IgD-negative memory B cell (primary cell): ENCODE measurements at regions not wholly inside any gene's neighbourhood (a gene's known extent, or its start where the extent isn't known, plus 50 kb on each side); places are given as distances from the start of the nearest gene placed in this dataset.

ENCODE experiments used
- H3K27ac Mint-ChIP-seq, 3 donors: one replicate each; pipeline ENCODE4 v1.8.0; 2020 to 2022; ENCODE audit warnings: mild to moderate bottlenecking in 3 of 3, mixed read lengths in 3 of 3, moderate library complexity in 1 of 3
- H3K27me3 Mint-ChIP-seq: one replicate; pipeline ENCODE4 v1.8.0; 2021; ENCODE audit warnings: mixed read lengths
- H3K36me3 Mint-ChIP-seq: one replicate; pipeline ENCODE4 v1.8.0; 2020; ENCODE audit warnings: mild to moderate bottlenecking, mixed read lengths
- H3K4me1 Mint-ChIP-seq, 3 donors: one replicate each; pipeline ENCODE4 v1.8.0; 2020 to 2022; ENCODE audit warnings: mixed read lengths in 3 of 3, mild to moderate bottlenecking in 1 of 3
- H3K4me3 Mint-ChIP-seq, 4 donors: one replicate each; pipeline ENCODE4 v1.8.0; 2020 to 2022; ENCODE audit warnings: mild to moderate bottlenecking in 4 of 4, mixed read lengths in 4 of 4, moderate library complexity in 3 of 4
- H3K9me3 Mint-ChIP-seq, 3 donors: one replicate each; pipeline ENCODE4 v1.8.0; 2020 to 2021; ENCODE audit warnings: mixed read lengths in 3 of 3, mild to moderate bottlenecking in 1 of 3

GRCh38 chr9:119020284-119020683 is 349.0 kb downstream of the BRINP1 start:
- Mint-ChIP-seq H3K36me3 (no peaks in the 10 kb centered on the region), H3K9me3 (peaks cover 0 to 8% (median 0%) of the 10 kb centered on the region in 3 donors), H3K27ac (no peak overlapping the region), H3K27me3 (no peaks in the 10 kb centered on the region), H3K4me3 (no peak overlapping the region), H3K4me1 (no peaks in the 10 kb centered on the region)

GRCh38 chr9:119020730-119021333 is 348.4 kb downstream of the BRINP1 start:
- peaks cover 0 to 5% (median 0%) of the 10 kb centered on the region in 3 donors for H3K9me3 Mint-ChIP-seq

GRCh38 chr9:119026120-119026519 is 343.1 kb downstream of the BRINP1 start:
- Mint-ChIP-seq H3K27me3 (no peaks in the 10 kb centered on the region), H3K9me3 (peaks cover 0 to 5% (median 0%) of the 10 kb centered on the region in 3 donors), H3K27ac (no peak overlapping the region), H3K36me3 (no peaks in the 10 kb centered on the region), H3K4me3 (no peak overlapping the region), H3K4me1 (no peaks in the 10 kb centered on the region)

More at GRCh38 chr9:119020730-119021333, 348.4 kb downstream of the BRINP1 start:
- no peaks in the 10 kb centered on the region for H3K4me1 Mint-ChIP-seq
- H3K4me3 Mint-ChIP-seq, result no peak overlapping the region
- no peaks in the 10 kb centered on the region for H3K36me3 Mint-ChIP-seq
- H3K27me3 Mint-ChIP-seq, result no peaks in the 10 kb centered on the region
- H3K27ac Mint-ChIP-seq, result no peak overlapping the region

GRCh38 chr9:119027901-119028699 is 341.1 kb downstream of the BRINP1 start:
- Mint-ChIP-seq H3K27me3 (no peaks in the 10 kb centered on the region), H3K36me3 (no peaks in the 10 kb centered on the region), H3K4me3 (no peak overlapping the region), H3K4me1 (no peaks in the 10 kb centered on the region), H3K27ac (no peak overlapping the region), H3K9me3 (peaks cover 0 to 5% (median 2%) of the 10 kb centered on the region in 3 donors)

GRCh38 chr9:119029886-119030285 is 339.3 kb downstream of the BRINP1 start:
- H3K4me3 Mint-ChIP-seq, result no peak overlapping the region
- H3K36me3 Mint-ChIP-seq, result no peaks in the 10 kb centered on the region
- H3K9me3 Mint-ChIP-seq, result peaks cover 0 to 5% (median 5%) of the 10 kb centered on the region in 3 donors
- no peak overlapping the region for H3K27ac Mint-ChIP-seq
- H3K4me1 Mint-ChIP-seq, result no peaks in the 10 kb centered on the region
- H3K27me3 Mint-ChIP-seq, result no peaks in the 10 kb centered on the region

- Mint-ChIP-seq H3K27ac (no peak overlapping the region), H3K9me3 (peaks cover 3 to 6% (median 5%) of the 10 kb centered on the region in 3 donors), H3K4me1 (no peaks in the 10 kb centered on the region), H3K36me3 (no peaks in the 10 kb centered on the region), H3K4me3 (no peak overlapping the region), H3K27me3 (no peaks in the 10 kb centered on the region)
These were observed 335.6 kb downstream of the BRINP1 start for GRCh38 chr9:119033596-119033995.

GRCh38 chr9:119036969-119037368 is 332.3 kb downstream of the BRINP1 start:
- Mint-ChIP-seq H3K36me3 (no peaks in the 10 kb centered on the region), H3K4me1 (no peaks in the 10 kb centered on the region), H3K9me3 (peaks cover 5 to 6% (median 5%) of the 10 kb centered on the region in 3 donors), H3K27me3 (no peaks in the 10 kb centered on the region), H3K27ac (no peak overlapping the region), H3K4me3 (no peak overlapping the region)

- Mint-ChIP-seq H3K4me3 (no peak overlapping the region), H3K27me3 (no peaks in the 10 kb centered on the region), H3K9me3 (peaks cover 0 to 3% (median 3%) of the 10 kb centered on the region in 3 donors), H3K4me1 (no peaks in the 10 kb centered on the region), H3K36me3 (peaks cover 4% of the 10 kb centered on the region), H3K27ac (no peak overlapping the region)
These were observed 325.2 kb downstream of the BRINP1 start for GRCh38 chr9:119043996-119044395.

- H3K36me3 Mint-ChIP-seq, result peaks cover 4% of the 10 kb centered on the region
- H3K4me1 Mint-ChIP-seq, result no peaks in the 10 kb centered on the region
- no peak overlapping the region for H3K27ac Mint-ChIP-seq
- peaks cover 0 to 3% (median 3%) of the 10 kb centered on the region in 3 donors for H3K9me3 Mint-ChIP-seq
- no peak overlapping the region for H3K4me3 Mint-ChIP-seq
- H3K27me3 Mint-ChIP-seq, result no peaks in the 10 kb centered on the region
These were observed 324.4 kb downstream of the BRINP1 start for GRCh38 chr9:119044806-119045205.

GRCh38 chr9:119047513-119048307 is 321.5 kb downstream of the BRINP1 start:
- H3K4me1 Mint-ChIP-seq, result no peaks in the 10 kb centered on the region
- no peak overlapping the region for H3K4me3 Mint-ChIP-seq
- H3K27me3 Mint-ChIP-seq, result no peaks in the 10 kb centered on the region
- peaks cover 0 to 3% (median 1%) of the 10 kb centered on the region in 3 donors for H3K9me3 Mint-ChIP-seq
- H3K36me3 Mint-ChIP-seq, result peaks cover 4% of the 10 kb centered on the region
- H3K27ac Mint-ChIP-seq, result no peak overlapping the region

- no peaks in the 10 kb centered on the region for H3K36me3 Mint-ChIP-seq
- H3K4me1 Mint-ChIP-seq, result peaks cover 0 to 2% (median 0%) of the 10 kb centered on the region in 3 donors
- H3K27me3 Mint-ChIP-seq, result no peaks in the 10 kb centered on the region
- no peak overlapping the region for H3K4me3 Mint-ChIP-seq
- peaks cover 0 to 1% (median 0%) of the 10 kb centered on the region in 3 donors for H3K9me3 Mint-ChIP-seq
- no peak overlapping the region for H3K27ac Mint-ChIP-seq
These were observed 319.0 kb downstream of the BRINP1 start for GRCh38 chr9:119050281-119050680.

GRCh38 chr9:119052339-119053030 is 316.8 kb downstream of the BRINP1 start:
- peaks cover 0 to 4% (median 0%) of the 10 kb centered on the region in 3 donors for H3K9me3 Mint-ChIP-seq
- H3K4me3 Mint-ChIP-seq, result no peak overlapping the region
- no peaks in the 10 kb centered on the region for H3K36me3 Mint-ChIP-seq
- H3K4me1 Mint-ChIP-seq, result peaks cover 0 to 2% (median 0%) of the 10 kb centered on the region in 3 donors
- H3K27me3 Mint-ChIP-seq, result no peaks in the 10 kb centered on the region
- peak overlapping the region in 1 of 3 donors; percentile 36 for H3K27ac Mint-ChIP-seq

- Mint-ChIP-seq H3K27me3 (no peaks in the 10 kb centered on the region), H3K27ac (no peak overlapping the region), H3K9me3 (peaks cover 0 to 4% (median 0%) of the 10 kb centered on the region in 3 donors), H3K36me3 (no peaks in the 10 kb centered on the region), H3K4me3 (no peak overlapping the region), H3K4me1 (peaks cover 0 to 2% (median 0%) of the 10 kb centered on the region in 3 donors)
These were observed 316.2 kb downstream of the BRINP1 start for GRCh38 chr9:119053070-119053469.

- Mint-ChIP-seq H3K9me3 (peaks cover 0 to 9% (median 5%) of the 10 kb centered on the region in 3 donors), H3K27ac (no peak overlapping the region), H3K4me1 (no peaks in the 10 kb centered on the region), H3K36me3 (no peaks in the 10 kb centered on the region), H3K4me3 (no peak overlapping the region), H3K27me3 (no peaks in the 10 kb centered on the region)
These were observed 308.4 kb downstream of the BRINP1 start for GRCh38 chr9:119060629-119061385.
